Glomerular endothelial cell (primary cell): ENCODE measurements at regions not wholly inside any gene's neighbourhood (a gene's known extent, or its start where the extent isn't known, plus 50 kb on each side); places are given as distances from the start of the nearest gene placed in this dataset.
"Not testable (repeated sequence)": the region's sequence is repeated elsewhere in the genome, so short reads cannot be mapped to it uniquely, and the experiment has no call there.

ENCODE experiments used
- DNase-seq: peaks from one replicate; pipeline ENCODE4 v3.0.0-alpha.2; 2011; ENCODE audit warnings: low read depth, low spot score; ENCODE audit errors: extremely low read depth

DNA sequence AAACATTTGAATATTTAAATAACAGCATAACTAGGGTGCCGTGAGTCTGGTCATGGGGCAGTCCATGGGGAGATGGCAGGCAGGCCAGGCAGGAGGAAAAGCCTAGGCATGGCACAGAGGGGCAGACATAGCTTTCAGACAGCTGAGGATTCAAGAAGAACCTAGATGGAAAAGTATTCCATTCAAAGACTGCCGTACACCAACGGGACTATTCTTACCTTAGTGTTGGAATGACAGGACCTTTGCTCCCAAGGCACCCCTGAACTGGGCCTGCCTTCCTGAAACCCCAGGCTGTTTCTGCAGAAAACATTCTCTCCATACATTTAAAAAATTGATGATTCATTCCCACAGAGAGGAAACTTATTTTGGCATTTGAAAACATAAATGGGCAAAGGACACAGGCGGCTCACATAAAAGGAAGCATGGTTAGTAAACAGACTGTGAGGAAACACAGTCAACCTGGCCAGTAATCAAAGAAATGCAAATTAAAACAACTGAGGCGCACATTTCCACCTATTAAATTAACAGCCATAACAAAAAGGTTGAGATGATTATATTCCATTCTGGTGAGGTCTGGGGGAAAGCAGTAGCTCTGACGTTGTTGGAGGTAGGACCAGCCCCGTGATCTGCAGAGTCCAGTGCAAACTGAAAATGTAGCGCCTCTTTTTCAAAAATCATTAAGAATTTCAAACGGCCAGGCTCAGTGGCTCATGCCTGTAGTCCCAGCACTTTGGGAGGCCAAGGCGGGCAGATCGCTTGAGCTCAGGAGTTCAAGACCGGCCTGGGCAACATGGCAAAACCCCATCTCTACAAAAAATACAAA lies 71.3 kb upstream of the SMAD3 start:
- no peak for DNase-seq

DNA sequence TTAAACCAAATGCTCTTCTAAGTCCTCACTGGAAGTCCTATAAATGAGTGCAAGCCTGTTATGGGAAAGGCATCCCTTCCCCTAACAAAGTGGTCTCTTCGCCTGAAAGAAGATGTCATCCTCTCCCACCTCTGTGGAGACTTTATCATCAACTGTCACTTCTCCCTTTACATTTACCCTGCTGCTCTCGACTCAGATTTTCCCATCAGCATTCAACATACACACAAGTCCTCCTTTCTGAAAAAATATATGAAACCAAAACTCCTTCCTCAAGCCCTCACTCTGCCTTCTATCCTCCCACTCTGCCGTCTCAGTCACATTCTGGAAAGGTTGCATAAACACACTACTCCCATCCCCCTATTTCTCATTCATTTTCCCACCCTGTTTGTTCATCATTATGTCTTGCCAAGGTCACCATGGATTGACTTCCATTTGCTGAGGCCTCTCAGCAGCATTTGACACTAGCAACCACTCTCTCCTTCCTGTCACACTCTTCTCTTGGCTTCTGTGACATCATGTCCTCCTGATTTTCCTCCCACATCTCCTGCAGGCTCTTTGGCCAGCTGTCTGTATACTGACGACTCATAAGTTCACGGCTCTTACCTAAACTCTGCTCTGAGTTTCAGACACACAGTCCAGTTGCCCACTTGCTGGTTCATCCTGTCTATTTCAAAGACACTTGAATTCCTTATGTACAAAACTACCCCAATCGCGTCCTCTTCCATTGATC lies 70.3 kb upstream of the SMAD3 start:
- DNase-seq, result no peak

DNA sequence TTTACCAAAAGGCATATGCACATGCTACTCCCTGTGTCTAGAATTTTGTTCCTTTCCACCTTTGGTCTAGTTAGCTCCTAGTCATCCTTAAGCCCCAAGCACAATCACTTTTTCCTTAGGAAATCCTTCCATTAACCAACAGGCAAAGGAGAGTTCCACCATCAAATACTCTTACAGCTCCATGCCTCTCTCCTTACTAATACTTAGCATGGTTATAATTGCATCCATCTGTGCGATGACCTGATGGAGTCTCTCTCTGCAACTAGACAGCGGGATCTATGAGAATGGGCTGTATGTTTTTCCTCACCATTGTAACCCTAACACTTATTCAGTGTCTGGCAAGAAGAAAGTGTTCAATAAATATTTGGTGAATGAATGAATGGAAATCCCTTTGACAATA lies 69.3 kb upstream of the SMAD3 start:
- DNase-seq, result no peak

DNA sequence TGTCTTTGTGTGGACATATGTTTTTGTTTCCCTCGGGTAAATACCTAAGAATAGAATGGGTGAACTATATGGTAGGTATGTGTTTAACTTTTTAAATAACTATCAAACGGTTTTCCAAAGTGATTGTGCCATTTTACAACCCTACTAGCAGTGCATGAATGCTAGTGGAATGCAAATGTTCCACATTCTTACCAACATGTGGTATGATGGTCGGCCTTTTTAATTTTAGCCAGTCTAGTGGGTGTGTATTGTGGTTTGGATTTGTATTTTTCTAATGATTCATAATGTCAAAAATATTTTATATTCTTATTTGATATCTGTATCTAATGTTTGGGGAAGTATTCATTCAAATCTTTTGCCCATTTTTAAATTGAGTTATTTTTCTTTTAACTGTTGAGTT lies 68.2 kb upstream of the SMAD3 start:
- no peak for DNase-seq

DNA sequence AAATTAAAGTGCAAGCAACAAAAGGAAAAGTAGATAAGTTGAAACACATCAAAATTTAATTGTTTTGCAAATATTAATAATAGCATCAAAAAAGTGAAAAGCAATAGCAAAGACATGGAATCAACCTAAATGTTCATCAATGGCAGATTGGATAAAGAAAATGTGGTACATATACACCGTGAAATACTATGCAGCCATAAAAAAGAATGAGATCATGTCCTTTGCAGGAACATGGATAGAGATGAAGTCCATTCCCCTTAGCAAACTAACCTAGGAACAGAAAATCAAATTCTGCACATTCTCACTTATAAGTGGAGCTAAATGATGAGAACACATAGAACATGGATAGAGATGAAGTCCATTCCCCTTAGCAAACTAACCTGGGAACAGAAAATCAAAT lies 67.2 kb upstream of the SMAD3 start:
- not testable (repeated sequence) for DNase-seq

DNA sequence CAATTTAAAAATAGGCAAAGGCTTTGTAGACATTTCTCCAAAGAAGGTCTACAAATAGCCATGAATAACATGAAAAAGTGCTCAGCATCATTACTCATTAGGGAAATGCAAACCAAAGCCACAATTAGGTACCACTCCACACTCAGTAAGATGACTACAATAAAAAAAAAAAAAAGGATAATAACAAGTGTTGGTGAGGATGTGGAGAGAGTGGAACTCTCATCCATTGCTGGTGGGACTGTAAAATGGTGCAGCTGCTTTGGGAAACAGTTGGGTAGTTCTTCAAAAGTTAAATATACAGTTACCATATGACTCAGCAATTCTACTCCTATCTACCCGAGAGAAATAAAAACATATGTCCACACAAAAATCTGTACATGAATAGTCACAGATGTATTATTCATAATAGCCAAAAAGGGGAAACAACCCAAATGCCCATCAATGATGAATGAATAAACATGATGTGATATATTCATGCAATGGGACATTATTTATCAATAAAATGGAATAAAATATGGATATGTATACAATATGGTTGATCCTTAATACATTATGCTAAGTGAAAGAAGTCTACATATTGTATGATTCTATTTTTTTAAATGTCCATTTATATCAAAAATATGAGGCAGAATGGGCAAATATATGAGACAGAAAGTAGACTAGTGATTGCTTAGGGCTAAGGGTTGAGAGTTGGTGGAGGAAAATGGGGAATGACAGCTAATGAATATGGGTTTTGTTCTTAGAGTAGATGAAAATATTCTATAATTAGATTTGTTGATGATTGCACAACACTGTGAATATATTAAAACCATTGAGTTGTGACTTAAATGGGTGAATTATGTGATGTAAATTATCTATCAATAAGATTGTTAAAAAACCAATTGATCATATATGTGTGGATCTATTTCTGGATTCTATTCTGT lies 66.1 kb upstream of the SMAD3 start:
- DNase-seq, result no peak

DNA sequence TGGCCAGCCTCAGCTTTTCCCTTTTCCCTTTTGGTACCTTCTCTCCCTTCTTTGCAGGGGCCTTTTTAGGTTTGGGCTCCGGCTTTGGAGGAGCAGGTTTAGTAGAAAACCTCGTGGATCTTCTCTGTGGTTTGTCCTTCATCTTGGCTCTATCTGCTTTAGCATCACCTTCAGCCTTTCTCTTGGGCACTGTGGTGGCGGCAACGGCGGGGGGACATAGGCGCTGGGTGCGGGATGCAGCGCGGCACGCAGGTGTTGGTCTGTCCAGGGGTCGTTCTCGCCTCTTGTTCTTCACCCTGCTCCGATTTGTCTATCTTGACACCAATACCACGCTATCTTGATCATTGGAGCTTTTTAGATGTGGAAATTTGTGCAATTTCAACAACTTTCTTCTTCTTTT lies 64.5 kb upstream of the SMAD3 start:
- no peak for DNase-seq

DNA sequence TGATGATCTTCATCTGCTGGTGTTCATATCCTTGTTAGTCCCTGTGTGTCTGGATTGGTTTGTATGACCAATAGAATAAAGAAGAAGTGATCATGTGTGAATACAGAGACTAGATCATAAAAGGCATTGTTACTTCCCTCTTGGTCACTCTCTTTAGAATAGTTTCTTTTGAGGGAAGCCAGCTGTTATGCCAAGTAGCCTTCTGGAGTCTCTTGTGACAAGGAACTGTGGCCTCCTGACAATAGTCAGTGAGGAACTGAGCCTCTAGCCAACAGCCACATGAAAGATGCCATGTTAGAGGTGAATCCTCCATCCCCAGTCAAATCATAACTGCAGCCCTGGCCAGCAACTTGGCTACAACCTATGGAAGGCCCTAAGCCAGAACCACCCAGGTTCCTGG lies 63.0 kb upstream of the SMAD3 start:
- DNase-seq, result no peak

DNA sequence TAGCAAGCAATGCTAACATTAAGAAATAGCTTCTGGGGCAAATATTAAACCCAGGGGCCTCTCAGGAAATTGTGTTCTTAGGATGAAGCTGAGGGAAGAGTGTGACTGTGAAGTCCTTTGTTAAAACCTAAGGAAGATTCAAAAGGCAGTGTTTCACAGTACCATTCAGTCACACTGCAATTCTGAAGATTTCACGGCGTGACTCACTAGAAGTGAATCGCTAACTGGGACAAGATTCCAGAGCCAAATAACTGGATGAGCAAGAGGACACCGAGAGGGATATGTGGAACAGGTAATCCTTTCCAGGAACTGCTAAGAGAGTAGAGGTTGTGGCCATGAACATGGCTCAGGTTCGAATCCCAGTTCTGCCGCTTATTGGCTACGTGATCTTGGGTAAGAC lies 61.8 kb upstream of the SMAD3 start:
- no peak for DNase-seq

DNA sequence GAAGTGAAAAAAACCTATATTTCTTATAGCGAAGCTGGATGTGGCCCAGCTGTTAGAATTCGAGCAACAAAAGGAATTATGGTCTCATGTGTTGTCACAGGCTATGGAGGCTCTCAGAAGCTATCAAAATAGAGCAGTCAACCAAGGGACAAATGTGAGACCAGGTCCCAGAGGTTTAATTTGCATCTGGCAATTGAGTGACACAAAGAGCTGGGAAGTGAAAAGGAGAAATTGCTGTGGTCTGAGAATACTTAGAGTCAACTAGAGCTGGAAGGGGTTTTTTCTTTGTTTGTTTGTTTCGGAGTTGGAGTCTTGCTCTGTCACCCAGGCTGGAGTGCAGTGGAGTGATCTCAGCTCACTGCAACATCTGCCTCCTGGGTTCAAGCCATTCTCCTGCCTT lies 61.3 kb upstream of the SMAD3 start:
- DNase-seq, result no peak

DNA sequence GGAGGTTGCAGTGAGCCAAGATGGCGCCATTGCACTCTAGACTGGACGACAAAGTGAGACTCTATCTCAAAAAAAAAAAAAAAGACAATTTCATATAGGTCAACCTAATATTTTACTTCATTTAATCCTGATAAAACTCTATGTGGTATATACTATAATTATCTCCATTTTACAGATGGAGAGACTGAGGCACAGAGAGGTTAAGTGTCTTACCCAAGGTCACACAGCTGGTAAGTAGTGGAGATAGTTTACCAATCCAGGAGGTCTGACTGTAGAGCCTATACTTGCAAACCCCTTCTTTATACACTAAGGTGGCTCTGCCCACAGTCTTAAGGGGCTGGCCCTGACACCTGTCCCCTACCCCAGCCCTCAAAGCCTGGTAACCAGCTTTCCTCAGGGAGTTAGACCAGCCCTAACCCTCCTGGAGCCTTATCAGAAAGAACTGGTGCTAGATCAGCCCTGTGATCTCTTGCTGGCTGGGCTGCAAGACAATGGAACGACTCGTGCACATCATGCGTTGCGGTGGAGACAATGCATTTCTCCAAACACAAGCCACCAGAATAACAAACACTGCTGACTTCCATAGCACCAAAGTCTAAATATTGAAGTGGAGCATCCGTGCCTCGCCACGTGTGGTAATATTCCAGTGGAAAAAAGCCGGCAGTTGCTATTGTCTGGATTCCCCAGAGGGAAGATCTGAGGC lies 60.0 kb upstream of the SMAD3 start:
- DNase-seq, result no peak

DNA sequence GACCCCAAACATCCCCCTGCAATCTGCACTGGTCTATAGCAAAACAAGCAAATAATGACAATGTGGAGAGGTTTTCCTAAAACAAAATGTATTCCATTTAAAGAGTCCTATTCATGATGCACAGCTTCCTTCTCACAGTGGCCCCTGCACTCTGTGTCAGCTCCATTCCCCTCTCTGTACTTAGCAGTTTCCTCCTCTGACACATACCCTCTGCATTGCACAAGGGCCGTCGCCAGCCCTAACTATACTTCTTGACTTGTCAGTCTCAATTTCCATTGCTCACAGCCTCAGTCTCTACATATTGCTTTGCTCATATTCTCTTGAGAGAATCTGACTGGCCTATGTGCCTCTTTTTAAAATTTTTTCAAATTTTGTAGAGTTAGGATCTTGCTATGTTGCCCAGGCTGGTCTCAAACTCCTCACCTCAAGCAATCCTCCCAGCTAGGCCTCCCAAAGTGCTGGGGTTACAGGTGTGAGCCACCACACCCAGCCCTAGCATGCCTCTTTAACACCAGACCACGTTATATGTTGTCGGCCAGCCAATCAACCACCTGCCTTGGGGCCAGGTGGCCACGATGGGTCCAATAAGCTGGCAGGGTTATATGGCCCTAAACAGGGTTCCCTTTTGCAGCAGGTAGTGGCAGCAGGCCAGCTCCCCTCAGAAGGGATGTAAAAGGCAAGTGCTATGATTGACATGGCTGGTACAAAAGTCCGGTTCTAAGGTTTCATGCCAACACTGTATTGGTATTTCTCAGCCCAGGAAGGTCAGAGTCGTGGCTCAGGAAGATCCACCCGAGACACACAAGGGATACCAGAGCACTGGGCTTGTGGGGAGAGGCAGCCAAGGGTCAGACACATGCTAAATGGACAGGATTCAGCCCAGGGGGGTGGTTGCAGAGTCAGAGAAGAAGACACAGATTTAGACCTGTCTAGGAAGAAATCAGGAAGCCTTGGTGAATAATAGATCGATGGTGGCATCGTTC lies 59.0 kb upstream of the SMAD3 start:
- no peak for DNase-seq

DNA sequence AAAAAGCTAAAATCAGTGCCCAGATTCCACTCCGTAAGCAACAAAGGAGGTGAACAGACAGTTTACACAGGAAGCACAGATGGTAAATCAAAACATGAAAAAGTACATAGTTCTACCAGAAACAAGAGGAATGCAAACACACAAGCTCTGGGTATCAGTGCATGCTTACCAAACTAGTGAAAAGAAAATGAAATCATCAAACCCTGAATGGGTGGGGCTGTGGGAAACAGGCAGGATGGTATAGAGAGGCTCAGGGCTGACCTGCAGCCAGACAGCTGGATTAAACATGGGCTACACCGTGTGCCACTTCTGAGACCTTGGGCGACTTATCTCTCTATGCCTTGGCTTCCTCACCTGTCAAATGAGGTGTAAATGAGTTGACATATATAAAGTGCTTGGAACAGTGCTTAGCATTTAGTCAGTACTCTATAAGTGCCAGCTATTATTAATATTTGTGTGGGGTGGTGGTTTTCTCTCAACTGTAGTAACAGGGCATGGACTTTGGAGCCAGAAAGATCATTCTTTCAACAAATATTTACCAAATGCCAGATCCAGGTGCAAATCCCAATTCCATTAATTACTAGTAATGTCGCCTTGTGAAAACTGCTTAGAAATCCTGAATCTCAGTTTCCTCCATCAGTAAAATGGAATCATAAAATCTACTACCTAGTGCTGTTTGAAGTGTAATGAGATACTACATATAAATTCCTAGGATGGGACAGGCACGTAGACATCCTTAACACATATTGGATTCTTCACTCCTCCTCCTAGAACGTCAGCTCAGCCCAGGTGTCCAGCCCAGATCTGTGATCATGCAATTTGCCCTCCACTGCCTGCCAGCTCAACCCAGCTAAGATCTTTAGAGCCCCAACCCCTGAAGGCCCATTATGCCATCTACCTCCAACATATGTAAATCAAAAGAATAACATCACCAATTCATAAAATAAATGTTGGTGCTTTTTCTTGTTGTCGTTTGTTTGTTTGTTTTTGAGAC lies 55.5 kb upstream of the SMAD3 start:
- no peak for DNase-seq

DNA sequence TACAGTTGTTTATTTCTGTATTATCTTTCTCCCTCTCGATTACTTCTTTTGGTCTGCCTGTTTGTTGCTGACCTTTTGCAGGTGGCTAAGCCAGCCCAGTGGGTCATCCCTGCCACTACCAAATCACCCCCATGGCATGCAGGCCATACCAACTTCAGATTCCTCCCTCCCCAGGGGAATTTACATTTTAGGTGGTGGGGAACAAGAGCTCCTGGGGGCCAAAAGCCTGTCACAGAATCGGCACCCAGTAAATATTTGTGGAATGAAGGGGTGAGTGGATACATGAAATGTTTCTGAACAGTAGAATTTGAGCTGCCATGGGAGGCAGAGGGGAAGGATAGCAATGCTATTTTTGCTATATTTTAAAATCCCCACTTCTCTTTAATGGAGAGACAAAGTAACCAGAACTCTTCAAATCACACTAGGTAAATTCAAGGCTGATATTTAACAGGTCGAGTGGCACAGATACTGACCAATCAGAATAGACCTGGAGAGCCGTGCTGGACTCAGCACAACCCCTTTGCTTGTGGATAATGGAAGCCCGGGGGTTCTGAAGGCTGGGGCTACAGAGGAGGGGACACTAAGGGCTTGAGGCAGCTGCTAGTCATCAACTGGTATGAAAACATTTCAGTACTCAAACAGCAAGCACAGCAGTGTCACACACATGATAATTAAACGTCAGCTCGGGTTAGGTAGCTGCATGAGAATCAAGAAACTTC lies 54.3 kb upstream of the SMAD3 start:
- no peak for DNase-seq

DNA sequence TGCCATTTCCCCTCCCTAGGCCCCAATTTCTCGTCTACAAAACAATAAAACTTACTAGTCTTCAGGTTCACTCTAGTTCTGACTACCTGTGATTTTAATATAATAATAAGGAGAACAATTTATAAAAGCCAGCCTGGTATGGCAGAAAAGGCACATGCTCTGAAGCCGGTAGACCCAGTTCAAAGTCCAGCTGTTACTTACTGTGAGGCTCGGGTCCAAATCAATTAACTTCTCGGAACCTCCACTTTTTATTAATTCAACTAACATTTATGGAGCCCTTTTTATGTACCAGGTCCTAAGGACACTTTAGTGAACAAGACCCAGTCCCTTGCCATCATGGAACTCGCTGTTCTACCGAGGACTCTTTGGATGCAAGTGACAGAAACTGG lies 53.8 kb upstream of the SMAD3 start:
- no peak for DNase-seq

DNA sequence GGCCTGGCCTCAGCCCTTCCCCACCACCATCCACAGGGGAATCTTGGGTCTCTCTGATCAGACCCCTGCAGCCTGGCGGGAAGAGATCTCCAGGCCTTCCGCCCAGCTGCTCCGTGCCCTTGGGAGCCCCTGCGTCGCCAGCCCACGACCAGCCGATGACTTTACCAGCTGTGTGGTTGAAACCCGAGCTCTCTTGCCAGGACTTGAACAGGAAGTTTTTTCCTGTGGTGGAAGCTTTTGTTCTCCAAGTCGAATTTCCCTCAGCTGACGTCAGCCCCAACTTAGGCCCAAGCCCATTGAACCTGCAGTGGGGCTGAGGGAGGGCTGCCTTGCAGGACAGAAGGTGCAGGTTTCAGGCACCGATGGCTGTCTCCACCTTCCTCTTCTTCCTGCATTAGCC lies 51.7 kb upstream of the SMAD3 start:
- DNase-seq, result peak; percentile 95
